ENCODE measurements at regions not wholly inside any gene's neighbourhood (a gene's known extent, or its start where the extent isn't known, plus 50 kb on each side); places are given as distances from the start of the nearest gene placed in this dataset.

GRCh38 chr3:82957079-82957478, 1195.6 kb upstream of the GBE1 start:
- Histone ChIP-seq H3K4me3 (no peak overlapping the region), H3K4me1 (no peaks in the 10 kb centered on the region), H3K27ac (no peak overlapping the region), H3K36me3 (no peaks in the 10 kb centered on the region), H3K9me3 (peaks cover 0 to 8% of the 10 kb centered on the region in 2 donors), H3K27me3 (no peaks in the 10 kb centered on the region)
- intact Hi-C loops (cut with DNase I): no loop called here
- DNase-seq: no peak
- TF ChIP-seq CTCF (IDR thresholded peaks at IDR 0.05): no peak
- no peak for ATAC-seq

DNA sequence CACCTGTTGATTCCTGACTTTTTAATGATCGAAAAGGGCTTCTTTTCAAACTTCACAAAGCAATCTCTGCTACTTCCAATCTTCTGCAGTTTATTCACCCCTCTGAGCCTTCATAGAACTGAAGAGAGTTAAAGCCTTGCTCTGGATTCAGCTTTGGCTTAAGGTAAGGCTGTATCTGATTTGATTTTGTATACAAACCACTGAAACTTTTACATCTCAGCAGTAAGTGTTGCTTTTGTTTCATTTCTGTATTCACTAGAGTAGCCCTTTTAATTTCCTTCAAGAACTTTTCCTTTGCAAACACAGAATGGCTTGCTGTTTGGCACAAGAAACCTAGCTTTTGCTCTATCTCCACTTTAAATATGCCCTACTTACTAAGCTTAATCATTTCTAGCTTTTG, 1193.0 kb upstream of the GBE1 start:
- no peaks in the 10 kb centered on the region for H3K27me3 ChIP-seq
- DNase-seq (no peak), ATAC-seq (no peak)
- intact Hi-C loops (cut with DNase I): no loop called here
- H3K36me3 ChIP-seq: no peaks in the 10 kb centered on the region
- H3K4me1 ChIP-seq: no peaks in the 10 kb centered on the region
- no peak for TF ChIP-seq CTCF (IDR thresholded peaks at IDR 0.05)
- peaks cover 0 to 16% of the 10 kb centered on the region in 2 donors for H3K9me3 ChIP-seq
- no peak overlapping the region for H3K4me3 ChIP-seq
- no peak overlapping the region for H3K27ac ChIP-seq

DNA sequence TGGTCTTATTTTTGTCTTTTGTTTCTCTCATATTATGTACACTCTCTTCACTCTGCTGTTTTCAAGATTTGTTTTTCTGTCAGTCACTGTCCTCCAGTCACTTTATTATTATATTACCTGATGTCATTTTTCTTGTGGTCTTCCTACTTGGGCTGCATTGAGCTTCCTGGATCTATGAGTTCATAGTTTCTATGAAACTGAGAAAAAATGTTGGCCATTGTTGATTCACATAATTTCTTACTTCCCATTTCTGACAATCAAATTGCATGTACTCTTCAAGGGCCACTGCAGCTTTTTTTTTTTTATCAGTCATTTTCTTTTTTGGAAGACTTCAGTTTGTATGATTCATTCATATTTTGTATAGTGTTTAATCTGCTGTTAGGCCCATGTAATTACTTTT, 1180.6 kb upstream of the GBE1 start:
- ATAC-seq (no peak), DNase-seq (no peak)
- peaks cover 0 to 45% of the 10 kb centered on the region in 2 donors for H3K9me3 ChIP-seq
- H3K27ac ChIP-seq: no peak overlapping the region
- intact Hi-C loops (cut with DNase I): no loop called here
- no peak overlapping the region for H3K4me3 ChIP-seq
- no peak for TF ChIP-seq CTCF (IDR thresholded peaks at IDR 0.05)
- H3K27me3 ChIP-seq: no peaks in the 10 kb centered on the region
- no peaks in the 10 kb centered on the region for H3K4me1 ChIP-seq
- no peaks in the 10 kb centered on the region for H3K36me3 ChIP-seq

DNA sequence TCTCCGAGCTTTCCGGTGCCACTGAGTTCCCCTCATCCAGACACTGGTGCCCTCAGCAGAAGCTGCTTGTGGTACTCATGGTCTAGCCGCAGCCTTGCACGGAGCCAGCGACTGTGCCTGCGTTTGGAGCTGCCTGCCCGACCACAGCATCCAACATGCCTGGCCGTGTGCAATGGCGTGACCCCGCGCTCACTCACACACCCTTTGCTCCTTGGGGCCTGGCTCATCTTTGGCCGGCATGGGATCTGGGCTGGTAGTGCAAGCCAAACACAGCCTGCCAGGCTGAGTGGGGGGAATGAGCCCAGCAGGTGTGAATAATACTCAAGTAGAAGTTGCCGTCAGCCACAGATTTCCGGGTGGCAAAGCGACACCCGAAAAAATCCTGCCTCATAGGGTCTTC, 1178.7 kb upstream of the GBE1 start:
- no peak for TF ChIP-seq CTCF (IDR thresholded peaks at IDR 0.05)
- Histone ChIP-seq H3K36me3 (no peaks in the 10 kb centered on the region), H3K27ac (no peak overlapping the region), H3K4me1 (no peaks in the 10 kb centered on the region), H3K4me3 (no peak overlapping the region), H3K27me3 (no peaks in the 10 kb centered on the region), H3K9me3 (peaks cover 0 to 40% of the 10 kb centered on the region in 2 donors)
- intact Hi-C loops (cut with DNase I): no loop called here
- DNase-seq (peak in 2 of 4 donors; percentile 23 to 55), ATAC-seq (no peak)

DNA sequence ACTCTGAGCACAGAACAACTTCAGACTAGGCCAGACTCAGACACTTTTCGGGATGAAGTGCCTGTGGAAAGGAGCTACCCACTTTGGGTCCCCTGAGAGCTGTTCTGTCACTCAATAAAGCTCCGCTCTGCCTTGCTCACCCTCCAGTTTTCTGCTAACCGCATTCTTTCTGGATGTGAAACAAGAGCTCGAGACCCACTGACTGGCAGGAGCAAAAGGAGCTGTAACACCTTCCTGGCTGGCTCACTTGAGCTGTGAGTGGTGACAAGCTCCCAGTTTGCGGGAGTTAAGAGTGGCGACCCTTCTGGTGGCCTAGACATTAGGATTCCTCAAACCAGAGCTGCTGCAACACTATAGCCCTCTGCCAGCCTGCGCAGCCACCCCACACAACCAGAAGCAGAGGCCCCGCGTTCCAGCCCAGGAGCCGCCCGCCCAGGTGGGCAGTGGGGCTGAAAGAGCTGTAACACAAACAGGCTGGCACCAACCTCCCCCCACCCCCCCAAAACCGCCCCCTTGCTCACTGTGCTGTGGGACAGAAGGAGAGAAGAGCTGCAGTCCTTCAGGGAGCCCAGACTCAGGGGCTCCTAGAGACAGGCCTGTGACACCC, 1178.1 kb upstream of the GBE1 start:
- H3K27ac ChIP-seq: no peak overlapping the region
- no peaks in the 10 kb centered on the region for H3K36me3 ChIP-seq
- no peaks in the 10 kb centered on the region for H3K4me1 ChIP-seq
- TF ChIP-seq CTCF (IDR thresholded peaks at IDR 0.05): no peak
- no peak for ATAC-seq
- intact Hi-C loops (cut with DNase I): no loop called here
- H3K9me3 ChIP-seq: peaks cover 0 to 35% of the 10 kb centered on the region in 2 donors
- H3K27me3 ChIP-seq: no peaks in the 10 kb centered on the region
- H3K4me3 ChIP-seq: no peak overlapping the region
- peak in 2 of 4 donors; percentile 21 to 44 for DNase-seq

Data from left lung (tissue), 4 donors.